NCI-H446 treated with DMSO at 0.1 percent for 48 hours (cell line): ENCODE measurements at regions not wholly inside any gene's neighbourhood (a gene's known extent, or its start where the extent isn't known, plus 50 kb on each side); places are given as distances from the start of the nearest gene placed in this dataset.
A peak's percentile ranks its signal among the peaks of the same experiment; 100 is the strongest.

Experiments
- DNase-seq: peaks from one replicate; lab custom pipeline; 2025; lab: John Stamatoyannopoulos, UW

DNA sequence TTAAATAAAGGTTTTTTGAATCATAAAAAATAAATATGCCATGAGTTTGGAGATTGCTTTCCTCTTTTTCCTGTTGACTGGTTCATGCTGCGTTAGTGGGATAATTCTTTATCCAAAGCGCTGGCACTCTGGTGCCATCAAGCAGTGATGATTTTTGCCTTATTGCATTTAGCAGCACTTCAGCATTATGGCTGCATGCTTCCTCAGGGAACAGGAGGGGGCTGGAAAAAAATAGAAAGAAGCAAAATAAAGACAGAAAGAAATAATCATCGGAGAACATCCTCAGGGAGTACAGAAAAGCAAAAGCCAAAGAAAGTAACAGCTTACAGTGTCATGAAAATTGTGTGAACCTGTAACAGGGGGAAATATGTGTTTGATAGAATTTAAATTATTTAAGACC, 1408.2 kb upstream of the PIK3C3 start:
- no peak for DNase-seq

DNA sequence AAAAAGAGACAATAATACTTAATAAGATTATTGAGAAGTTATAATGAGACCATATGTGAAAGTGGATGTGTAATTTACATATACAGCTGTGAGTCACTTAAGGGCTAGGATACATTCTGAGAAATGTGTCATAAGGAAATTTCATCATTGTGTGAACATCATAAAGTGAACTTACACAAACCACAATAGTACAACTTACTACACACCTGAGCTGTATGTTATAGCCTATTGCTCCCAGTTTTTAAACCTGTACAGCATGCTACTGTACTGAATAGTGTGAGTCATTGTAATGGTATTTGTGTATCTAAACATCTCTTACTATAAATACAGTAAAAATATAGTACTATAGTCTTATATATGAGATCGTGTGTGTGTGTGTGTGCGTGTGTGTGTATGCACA, 1420.3 kb upstream of the PIK3C3 start:
- no peak for DNase-seq

DNA sequence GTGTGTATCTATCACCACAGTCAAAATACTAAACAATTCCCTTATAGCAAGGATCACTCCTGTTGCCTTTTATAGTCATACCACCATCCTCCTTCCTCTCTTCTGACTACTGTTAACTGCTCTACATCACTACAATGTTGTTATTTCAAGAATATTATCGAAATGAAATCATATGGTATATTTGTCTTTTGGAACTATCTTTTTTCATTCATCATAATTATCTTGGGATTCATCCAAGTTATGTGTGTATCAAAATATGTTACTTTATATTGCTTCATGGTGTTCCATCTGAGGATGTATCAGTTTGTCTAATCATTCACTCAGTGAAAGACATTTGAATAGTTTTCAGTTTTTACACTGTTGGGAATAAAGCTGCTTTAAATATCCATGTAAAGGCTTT, 1423.0 kb upstream of the PIK3C3 start:
- no peak for DNase-seq

DNA sequence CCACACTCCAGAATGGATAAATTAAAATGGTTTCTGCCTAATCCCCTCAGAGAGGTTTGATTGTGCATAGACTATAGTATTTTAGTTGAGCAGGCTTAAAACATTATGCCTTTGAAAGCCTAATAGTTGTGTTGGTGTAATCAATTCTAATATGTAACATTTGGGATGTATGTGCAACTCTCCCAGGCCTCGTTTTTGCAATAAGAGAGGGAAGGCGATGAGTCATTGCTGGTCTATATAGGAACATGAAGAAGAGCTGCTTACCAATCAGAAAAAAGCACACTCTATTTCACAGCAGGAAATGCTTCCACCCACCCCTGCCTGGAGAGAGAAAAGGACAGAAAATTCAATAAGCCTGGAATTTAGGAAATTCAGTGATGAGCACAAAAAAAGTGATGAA, 1424.0 kb upstream of the PIK3C3 start:
- DNase-seq, result no peak

- no peak for DNase-seq
Measured at GRCh38 chr18:40529478-40529877, 1425.6 kb upstream of the PIK3C3 start.

DNA sequence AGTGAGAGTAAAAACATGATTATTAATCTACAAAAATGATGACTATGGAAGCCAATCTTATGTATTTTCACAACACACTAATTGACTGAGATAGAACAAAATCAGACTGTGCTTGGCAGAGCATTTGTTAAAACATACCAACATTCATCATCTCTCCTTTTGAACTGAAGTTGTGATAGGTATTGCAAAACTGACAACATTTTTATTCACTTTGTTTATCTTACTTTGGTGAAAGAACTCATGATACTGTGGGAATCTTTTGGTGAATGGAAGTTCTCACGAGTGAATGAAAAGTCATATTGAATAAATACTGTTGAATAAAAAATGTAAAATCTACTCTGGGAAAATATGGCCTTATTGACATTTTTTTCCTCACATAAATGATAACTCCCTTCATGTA, 1430.2 kb upstream of the PIK3C3 start:
- no peak for DNase-seq

DNA sequence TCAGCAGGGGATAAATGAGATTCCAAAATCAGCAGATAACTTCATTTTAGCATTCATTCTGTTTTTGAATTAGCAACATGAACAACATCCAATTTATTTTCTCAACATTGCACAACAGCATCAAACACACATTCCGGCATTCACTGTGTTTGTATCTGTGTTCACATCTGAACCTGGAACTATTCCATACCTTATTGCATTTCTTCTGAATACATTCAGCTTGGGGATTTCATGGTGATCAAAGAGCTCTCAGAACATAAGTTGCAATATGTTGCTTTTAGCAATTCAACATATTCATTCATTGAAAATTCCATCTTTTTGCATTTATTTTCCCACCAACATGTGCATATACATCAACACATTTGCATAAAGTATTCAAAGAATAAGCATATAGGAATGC, 1431.7 kb upstream of the PIK3C3 start:
- no peak for DNase-seq

- DNase-seq, result no peak
Measured at GRCh38 chr18:40501026-40501425, 1454.0 kb upstream of the PIK3C3 start.

DNA sequence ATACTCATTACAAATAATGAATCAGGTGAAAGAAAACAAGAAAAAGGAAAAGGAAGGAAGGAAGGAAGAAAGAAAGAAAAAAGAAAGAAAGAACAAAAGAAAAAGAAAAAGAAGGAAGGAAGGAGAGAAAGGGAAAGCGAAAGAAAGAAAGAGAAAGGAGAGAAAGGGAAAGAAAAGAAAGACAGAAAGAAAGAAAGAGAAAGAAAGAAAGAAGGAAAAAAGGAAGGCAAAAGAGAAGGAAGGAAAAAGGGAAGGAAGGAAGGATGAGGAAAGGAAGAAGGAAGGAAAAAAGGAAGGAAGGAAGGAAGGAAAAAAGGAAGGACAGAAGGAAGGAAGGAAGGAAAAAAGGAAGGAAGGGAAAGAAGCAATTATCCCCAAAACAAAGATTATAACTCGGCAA, 1460.4 kb upstream of the PIK3C3 start:
- no peak for DNase-seq

- DNase-seq, result no peak
Measured at GRCh38 chr18:40493316-40493715, 1461.7 kb upstream of the PIK3C3 start.

GRCh38 chr18:40489301-40489700, 1465.7 kb upstream of the PIK3C3 start:
- DNase-seq, result no peak

DNA sequence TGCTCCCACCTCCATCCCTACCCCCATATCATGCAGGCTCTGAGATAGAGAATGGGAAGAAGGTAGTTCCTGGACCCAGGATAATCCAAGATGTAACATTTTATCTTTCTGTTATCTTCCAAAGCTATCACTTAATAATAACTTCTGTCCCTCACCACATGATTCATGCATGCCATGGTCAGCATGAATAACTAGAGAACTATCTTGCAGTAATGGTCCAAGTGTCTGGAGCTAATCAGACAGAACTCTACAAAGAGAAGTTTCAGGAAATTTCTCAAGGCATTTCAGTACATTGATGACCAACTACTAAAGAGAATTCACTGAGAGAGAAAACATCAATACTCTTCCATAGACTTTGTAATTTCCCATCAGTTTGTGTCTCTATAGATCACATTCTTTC, 1469.7 kb upstream of the PIK3C3 start:
- DNase-seq, result no peak

DNA sequence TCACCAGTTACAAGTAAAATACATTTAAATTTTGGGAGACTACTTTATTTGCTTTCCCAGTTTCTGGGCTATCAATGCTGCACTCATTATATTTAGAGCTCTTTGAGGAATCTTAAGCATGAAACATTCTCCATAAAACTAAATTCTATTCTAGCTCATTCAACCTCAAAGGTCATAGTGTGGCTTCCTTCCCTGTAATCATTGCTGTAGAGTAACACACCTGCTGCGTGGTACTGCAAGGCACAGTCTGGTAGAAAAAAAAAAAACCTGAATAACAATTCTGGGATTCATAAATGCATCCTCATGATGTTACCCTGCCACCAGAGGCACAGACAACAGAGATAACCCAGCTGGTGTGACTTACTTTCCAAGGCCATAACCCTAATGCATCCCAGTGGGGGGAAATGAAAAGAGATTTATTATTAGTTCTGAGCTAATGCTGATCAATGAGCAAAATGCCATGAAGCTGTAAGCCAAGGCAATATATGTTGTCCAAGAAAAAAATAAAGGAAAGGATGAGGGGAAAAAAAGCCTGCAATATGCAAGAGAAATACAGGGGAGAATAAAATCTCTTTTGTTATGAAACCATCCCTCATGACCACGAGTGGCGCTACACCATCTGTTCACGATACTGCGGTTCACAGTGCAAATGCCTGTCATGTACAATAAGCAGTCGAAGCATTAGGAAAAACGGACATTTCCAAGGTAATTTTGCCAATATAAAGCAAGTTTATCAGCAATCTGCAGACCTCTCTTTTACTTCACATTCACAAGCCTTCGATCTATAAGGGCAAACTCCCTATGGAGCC, 1481.6 kb upstream of the PIK3C3 start:
- DNase-seq, result no peak

DNA sequence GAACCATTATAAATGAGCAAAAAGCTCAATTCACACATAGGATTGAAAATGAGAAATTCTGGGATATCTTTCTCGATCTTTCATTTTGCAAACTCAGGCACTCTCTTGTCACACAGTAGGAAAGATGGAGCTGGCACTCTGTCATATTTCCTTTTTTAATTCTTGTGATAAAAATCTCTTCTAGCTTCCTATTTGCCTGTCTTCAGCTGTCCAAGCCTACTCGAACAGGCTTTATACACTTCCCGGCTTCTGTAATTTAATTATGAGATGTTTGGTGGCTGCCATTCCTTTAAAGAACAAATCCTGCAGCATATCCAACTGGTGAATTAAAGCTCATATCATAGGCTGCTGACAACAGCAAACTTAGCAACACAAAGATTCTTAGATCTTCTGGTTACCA, 1484.3 kb upstream of the PIK3C3 start:
- no peak for DNase-seq

- DNase-seq, result peak; percentile 63
Measured at GRCh38 chr18:40469851-40470250, 1485.2 kb upstream of the PIK3C3 start.

- DNase-seq, result no peak
Measured at GRCh38 chr18:40469316-40469715, 1485.7 kb upstream of the PIK3C3 start.

GRCh38 chr18:40464032-40464431, 1491.0 kb upstream of the PIK3C3 start:
- DNase-seq, result no peak

GRCh38 chr18:40453903-40454302, 1501.1 kb upstream of the PIK3C3 start:
- DNase-seq, result no peak

DNA sequence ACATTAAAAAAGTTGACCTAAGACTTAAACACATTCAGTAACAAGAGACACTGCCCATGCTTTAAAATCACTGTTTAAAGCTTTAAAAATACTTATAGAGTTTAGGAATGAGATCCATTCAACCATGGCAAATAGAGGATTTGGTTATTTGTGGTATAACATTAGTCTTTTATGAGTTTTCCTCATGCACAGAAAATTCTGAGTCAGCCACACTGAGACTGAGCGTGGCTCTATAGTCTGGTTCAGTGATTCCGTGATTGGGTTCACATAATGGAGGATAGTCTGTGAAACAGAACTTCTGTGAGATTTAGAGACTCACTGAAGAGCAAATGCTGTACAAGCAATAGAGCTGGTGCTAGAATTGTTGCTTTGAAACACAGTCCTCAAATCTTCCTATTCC, 1502.4 kb upstream of the PIK3C3 start:
- DNase-seq, result no peak

DNA sequence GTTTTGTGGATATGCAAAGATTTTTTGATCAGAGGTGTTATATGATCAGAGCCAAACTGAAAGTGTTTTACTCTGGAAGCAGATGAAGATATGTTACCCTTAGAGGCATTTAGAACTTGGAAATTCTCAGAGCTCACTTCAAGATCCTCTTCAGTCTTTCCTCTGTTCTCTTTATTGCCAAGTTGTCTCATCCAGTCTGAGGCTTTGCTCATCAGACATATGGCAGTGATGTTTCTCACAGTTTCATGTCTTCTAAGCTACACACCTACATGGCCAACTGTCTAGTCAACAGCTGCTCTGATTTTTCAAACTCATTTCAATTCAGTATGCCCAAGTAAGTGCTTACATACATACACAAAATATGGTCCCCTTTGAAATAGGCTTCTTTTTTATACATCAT, 1504.3 kb upstream of the PIK3C3 start:
- DNase-seq, result no peak

- DNase-seq, result no peak
Measured at GRCh38 chr18:40447820-40448219, 1507.2 kb upstream of the PIK3C3 start.

DNA sequence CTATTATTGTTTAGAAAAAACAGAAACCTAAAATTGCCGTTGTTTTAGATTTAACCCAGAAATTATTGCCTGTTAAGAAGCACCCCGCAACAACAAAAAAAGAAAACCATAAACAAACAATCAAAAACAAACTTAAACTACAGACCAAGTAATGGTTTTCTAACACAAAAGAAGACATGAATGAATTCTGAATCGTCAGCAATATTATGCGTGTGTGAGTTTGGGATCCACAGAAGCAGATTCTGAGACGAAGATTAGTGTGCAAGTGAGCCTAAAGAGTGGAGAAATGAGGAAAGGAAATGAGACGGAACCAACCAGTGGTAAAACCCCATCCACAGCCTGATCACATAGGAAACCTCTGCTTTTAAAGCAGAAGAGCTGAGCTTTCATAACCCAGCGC, 1514.9 kb upstream of the PIK3C3 start:
- no peak for DNase-seq

- DNase-seq, result peak; percentile 22
Measured at GRCh38 chr18:40437517-40437916, 1517.5 kb upstream of the PIK3C3 start.
